ENCODE measurements at regions not wholly inside any gene's neighbourhood (a gene's known extent, or its start where the extent isn't known, plus 50 kb on each side); places are given as distances from the start of the nearest gene placed in this dataset.

DNA sequence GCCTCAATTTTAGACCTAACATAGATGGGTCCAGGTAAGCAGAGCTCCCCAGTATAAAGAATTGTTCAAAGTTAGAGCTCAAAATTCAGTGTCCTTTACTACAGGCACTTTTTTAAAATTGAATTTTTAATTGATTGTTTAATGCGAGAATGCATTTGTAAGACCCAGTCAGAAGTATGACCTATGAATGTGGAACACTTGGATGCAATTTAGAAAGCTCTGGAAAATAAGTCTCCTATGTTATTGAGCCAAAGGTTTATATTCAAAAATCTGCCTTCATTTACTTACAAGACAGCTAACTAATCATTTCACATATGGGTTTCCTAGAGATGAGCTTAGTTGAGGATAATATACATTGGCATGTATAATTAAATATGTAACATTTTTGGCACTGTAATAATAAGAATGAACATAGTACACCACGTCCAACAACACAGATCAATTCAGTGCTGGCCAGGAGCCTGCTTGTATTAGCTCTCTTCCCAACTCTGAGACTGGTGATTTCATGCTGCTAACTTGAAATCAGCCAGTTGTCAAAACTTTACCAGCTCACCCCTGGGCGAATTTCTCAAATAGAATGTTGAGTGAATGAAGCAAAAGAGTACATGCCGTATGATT lies 197.2 kb upstream of the NPY2R start:
- no peaks in the 10 kb centered on the region for H3K9me1 ChIP-seq (ENCODE audit: control insufficient read depth, insufficient read depth, low read length)
- no peak overlapping the region for H3K27ac ChIP-seq (ENCODE audit: extremely low read depth, low read depth, low read length)
- no peak for DNase-seq (ENCODE audit: extremely low read depth in 1 of 4, low spot score in 3 of 4)
- H3K4me3 ChIP-seq: no peak overlapping the region
- H3K36me3 ChIP-seq (ENCODE audit: control insufficient read depth, insufficient read depth, low read length): no peaks in the 10 kb centered on the region
- no peaks in the 10 kb centered on the region; a peak in 1 of 5 replicates for H3K4me1 ChIP-seq (replicated peaks in 1 of 2; ENCODE audit: control insufficient read depth in 2 of 2, insufficient read depth in 2 of 2, low read length in 2 of 2)
- POLR2A ChIA-PET: no interaction called here
- H3K9me3 ChIP-seq (replicated peaks; ENCODE audit: control insufficient read depth, insufficient read depth, low read depth, low read length): no peaks in the 10 kb centered on the region; the same call in 1 of the 2 replicates
- no peak overlapping the region for H3K9ac ChIP-seq (ENCODE audit: insufficient read depth in 1 of 2, low read depth in 2 of 2, low read length in 2 of 2)
- H3K79me2 ChIP-seq (ENCODE audit: control insufficient read depth, insufficient read depth, low read length): no peaks in the 10 kb centered on the region
- FAIRE-seq: no peak
- no peak overlapping the region for H2AFZ ChIP-seq (ENCODE audit: low read depth, low read length)
- H4K20me1 ChIP-seq (replicated peaks; ENCODE audit: control insufficient read depth, insufficient read depth, low read length): no peaks in the 10 kb centered on the region
- CTCF ChIA-PET (ENCODE audit: low intra/inter-chr PET ratio): no interaction called here
- TF ChIP-seq BMI1 (IDR thresholded peaks at IDR 0.05; ENCODE audit: low read length): no peak
- TF ChIP-seq TEAD4 (IDR thresholded peaks at IDR 0.05; ENCODE audit: low read length): no peak
- no peak for TF ChIP-seq TEAD4 (CRISPR knock-in tag; IDR thresholded peaks at IDR 0.05; ENCODE audit: borderline replicate concordance)
- no peak for TF ChIP-seq FOS (IDR thresholded peaks at IDR 0.05; ENCODE audit: extremely low read depth, insufficient read length)
- TF ChIP-seq JUN (IDR thresholded peaks at IDR 0.05; ENCODE audit: borderline replicate concordance, low read depth, low read length): no peak
- TF ChIP-seq JUN (CRISPR knock-in tag; IDR thresholded peaks at IDR 0.05; ENCODE audit: borderline replicate concordance): no peak
- TF ChIP-seq ZKSCAN8 (CRISPR knock-in tag; IDR thresholded peaks at IDR 0.05): no peak
- no peak for TF ChIP-seq MCM3 (IDR thresholded peaks at IDR 0.05)
- TF ChIP-seq, protein P1, sequence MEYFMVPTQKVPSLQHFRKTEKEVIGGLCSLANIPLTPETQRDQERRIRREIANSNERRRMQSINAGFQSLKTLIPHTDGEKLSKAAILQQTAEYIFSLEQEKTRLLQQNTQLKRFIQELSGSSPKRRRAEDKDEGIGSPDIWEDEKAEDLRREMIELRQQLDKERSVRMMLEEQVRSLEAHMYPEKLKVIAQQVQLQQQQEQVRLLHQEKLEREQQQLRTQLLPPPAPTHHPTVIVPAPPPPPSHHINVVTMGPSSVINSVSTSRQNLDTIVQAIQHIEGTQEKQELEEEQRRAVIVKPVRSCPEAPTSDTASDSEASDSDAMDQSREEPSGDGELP (CRISPR knock-in tag; IDR thresholded peaks at IDR 0.05; ENCODE audit: borderline replicate concordance): no peak
- TF ChIP-seq HSF4 (CRISPR knock-in tag; IDR thresholded peaks at IDR 0.05; ENCODE audit: borderline replicate concordance): no peak
- TF ChIP-seq PML (IDR thresholded peaks at IDR 0.05; ENCODE audit: low read length): no peak
- no peak for TF ChIP-seq TEAD1 (CRISPR knock-in tag; IDR thresholded peaks at IDR 0.05)
- TF ChIP-seq, protein P2, sequence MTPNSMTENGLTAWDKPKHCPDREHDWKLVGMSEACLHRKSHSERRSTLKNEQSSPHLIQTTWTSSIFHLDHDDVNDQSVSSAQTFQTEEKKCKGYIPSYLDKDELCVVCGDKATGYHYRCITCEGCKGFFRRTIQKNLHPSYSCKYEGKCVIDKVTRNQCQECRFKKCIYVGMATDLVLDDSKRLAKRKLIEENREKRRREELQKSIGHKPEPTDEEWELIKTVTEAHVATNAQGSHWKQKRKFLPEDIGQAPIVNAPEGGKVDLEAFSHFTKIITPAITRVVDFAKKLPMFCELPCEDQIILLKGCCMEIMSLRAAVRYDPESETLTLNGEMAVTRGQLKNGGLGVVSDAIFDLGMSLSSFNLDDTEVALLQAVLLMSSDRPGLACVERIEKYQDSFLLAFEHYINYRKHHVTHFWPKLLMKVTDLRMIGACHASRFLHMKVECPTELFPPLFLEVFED (CRISPR knock-in tag; conservative IDR thresholded peaks at IDR 0.05): no peak
- WGBS (ENCODE audit: insufficient coverage, low coverage, missing lambda C conversion rate): 0% methylated on average over 4 of the region's 4 CpGs
- BruUV-seq (replicated peaks): no TSS peak
- ATAC-seq: no peak
- in situ Hi-C loops (cut with MboI) (no loop called here), intact Hi-C loops (cut with micrococcal nuclease) (no loop called here)
- no peak overlapping the region for H3K4me2 ChIP-seq (ENCODE audit: insufficient read depth, low read length)
- no peaks in the 10 kb centered on the region for H3K27me3 ChIP-seq (ENCODE audit: control insufficient read depth in 2 of 2, insufficient read depth in 2 of 2, low read length in 2 of 2)

Data from K562 (cell line).